Upper lobe of left lung (tissue), 6 donors: ENCODE measurements at regions not wholly inside any gene's neighbourhood (a gene's known extent, or its start where the extent isn't known, plus 50 kb on each side); places are given as distances from the start of the nearest gene placed in this dataset.

Experiments used
- ATAC-seq, 2 donors: fragments of 200-7000 bp; cut with Tn5 transposase; one replicate each; pipeline ENCODE4 v1.9.1; 2022; ENCODE audit warnings: mild to moderate bottlenecking in 2 of 2, moderate library complexity in 2 of 2; ENCODE audit not compliant: low FRiP score in 2 of 2
- DNase-seq, 2 donors: peaks; one replicate each; pipeline ENCODE4 v3.0.0-alpha.2; 2019 to 2020
- H3K27ac ChIP-seq, 4 donors: fragments of 200-600 bp; sonication (generic); one replicate each; pipeline ENCODE4 v1.5.1; 2016 to 2019
- H3K27me3 ChIP-seq, 4 donors: fragments of 200-600 bp; sonication (generic); one replicate each; pipeline ENCODE4 v1.5.1; 2017 to 2019
- H3K36me3 ChIP-seq, 4 donors: fragments of 200-600 bp; sonication (generic); one replicate each; pipeline ENCODE4 v1.5.1; 2016 to 2019
- H3K4me1 ChIP-seq, 4 donors: fragments of 200-600 bp; sonication (generic); one replicate each; pipeline ENCODE4 v1.5.1; 2018 to 2019
- H3K4me3 ChIP-seq, 4 donors: fragments of 200-600 bp; sonication (generic); one replicate each; pipeline ENCODE4 v1.5.1; 2017 to 2019; ENCODE audit warnings: mild to moderate bottlenecking in 2 of 4, moderate library complexity in 1 of 4
- H3K9me3 ChIP-seq, 4 donors: fragments of 200-600 bp; sonication (generic); one replicate each; pipeline ENCODE4 v1.5.1; 2018 to 2019
- EP300 ChIP-seq, 4 donors: sonication (generic); formaldehyde crosslinking; IDR thresholded peaks; one replicate each; pipeline ENCODE4 v1.5.1; 2017; ENCODE audit warnings: antibody characterized with exemption in 4 of 4, control low read depth in 2 of 4
- POLR2A ChIP-seq, 4 donors: fragments of 450-650 bp; IDR thresholded peaks; one replicate each; pipeline ENCODE4 v1.5.1; 2016 to 2017; ENCODE audit warnings: antibody characterized with exemption in 4 of 4, mild to moderate bottlenecking in 2 of 4
- POLR2AphosphoS5 ChIP-seq, 2 donors: sonication (generic); formaldehyde crosslinking; IDR thresholded peaks; one replicate each; pipeline ENCODE4 v1.5.1; 2017; ENCODE audit warnings: antibody characterized with exemption in 2 of 2
- WGBS, 2 donors: methylation state at CpG; one replicate each; pipeline ENCODE4 v1.1.5; 2017 to 2018; 5-methylcytosine and 5-hydroxymethylcytosine counted together
- TF ChIP-seq, protein P1 (sequence below), 6 experiments: fragments of 450-650 bp in 4 of 6; fragments of 200-600 bp in 2 of 6; sonication (generic) in 2 of 6; IDR thresholded peaks; one replicate each; pipeline ENCODE4 v1.5.1; 2016 to 2019; ENCODE audit warnings: antibody characterized with exemption in 6 of 6
- donor health status: DM: no; HTN: no; CAD: no; lungs with moderate emphysema.
- donor health status: DM: no; HTN: yes; CAD: no; lungs with severe emphysema.

DNA sequence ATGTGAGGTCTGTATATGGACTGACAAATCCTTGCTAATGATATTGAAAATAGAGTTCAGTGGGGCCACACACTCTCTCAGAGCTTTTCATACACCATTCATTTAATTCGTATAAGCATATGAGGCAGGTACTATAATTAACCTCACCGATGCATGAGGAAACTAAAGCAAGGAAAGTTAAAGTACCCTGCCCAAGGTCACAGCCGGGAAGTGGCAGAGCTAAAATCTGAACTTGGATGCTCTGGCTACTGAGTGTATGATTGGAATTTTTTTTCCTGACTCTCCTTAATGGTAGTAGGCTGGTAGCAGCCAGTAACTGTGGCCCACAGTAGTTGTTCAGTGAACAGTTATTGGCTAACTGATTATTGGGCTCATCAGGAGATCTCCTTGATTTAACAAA lies 135.3 kb downstream of the NUDT12 start:
- Histone ChIP-seq H3K9me3 (no peaks in the 10 kb centered on the region), H3K27me3 (no peaks in the 10 kb centered on the region), H3K4me3 (no peak overlapping the region), H3K27ac (no peak overlapping the region), H3K36me3 (no peaks in the 10 kb centered on the region), H3K4me1 (no peaks in the 10 kb centered on the region)
- ATAC-seq (no peak), DNase-seq (no peak)
- TF ChIP-seq EP300 (IDR thresholded peaks at IDR 0.05) = no peak
- TF ChIP-seq POLR2AphosphoS5 (IDR thresholded peaks at IDR 0.05) = no peak
- TF ChIP-seq POLR2A (IDR thresholded peaks at IDR 0.05) = no peak
- TF ChIP-seq, protein P1, sequence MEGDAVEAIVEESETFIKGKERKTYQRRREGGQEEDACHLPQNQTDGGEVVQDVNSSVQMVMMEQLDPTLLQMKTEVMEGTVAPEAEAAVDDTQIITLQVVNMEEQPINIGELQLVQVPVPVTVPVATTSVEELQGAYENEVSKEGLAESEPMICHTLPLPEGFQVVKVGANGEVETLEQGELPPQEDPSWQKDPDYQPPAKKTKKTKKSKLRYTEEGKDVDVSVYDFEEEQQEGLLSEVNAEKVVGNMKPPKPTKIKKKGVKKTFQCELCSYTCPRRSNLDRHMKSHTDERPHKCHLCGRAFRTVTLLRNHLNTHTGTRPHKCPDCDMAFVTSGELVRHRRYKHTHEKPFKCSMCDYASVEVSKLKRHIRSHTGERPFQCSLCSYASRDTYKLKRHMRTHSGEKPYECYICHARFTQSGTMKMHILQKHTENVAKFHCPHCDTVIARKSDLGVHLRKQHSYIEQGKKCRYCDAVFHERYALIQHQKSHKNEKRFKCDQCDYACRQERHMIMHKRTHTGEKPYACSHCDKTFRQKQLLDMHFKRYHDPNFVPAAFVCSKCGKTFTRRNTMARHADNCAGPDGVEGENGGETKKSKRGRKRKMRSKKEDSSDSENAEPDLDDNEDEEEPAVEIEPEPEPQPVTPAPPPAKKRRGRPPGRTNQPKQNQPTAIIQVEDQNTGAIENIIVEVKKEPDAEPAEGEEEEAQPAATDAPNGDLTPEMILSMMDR (IDR thresholded peaks at IDR 0.05) = no peak
- 74 to 90% methylated on average over 3 of the region's 3 CpGs for WGBS, 2 donors

DNA sequence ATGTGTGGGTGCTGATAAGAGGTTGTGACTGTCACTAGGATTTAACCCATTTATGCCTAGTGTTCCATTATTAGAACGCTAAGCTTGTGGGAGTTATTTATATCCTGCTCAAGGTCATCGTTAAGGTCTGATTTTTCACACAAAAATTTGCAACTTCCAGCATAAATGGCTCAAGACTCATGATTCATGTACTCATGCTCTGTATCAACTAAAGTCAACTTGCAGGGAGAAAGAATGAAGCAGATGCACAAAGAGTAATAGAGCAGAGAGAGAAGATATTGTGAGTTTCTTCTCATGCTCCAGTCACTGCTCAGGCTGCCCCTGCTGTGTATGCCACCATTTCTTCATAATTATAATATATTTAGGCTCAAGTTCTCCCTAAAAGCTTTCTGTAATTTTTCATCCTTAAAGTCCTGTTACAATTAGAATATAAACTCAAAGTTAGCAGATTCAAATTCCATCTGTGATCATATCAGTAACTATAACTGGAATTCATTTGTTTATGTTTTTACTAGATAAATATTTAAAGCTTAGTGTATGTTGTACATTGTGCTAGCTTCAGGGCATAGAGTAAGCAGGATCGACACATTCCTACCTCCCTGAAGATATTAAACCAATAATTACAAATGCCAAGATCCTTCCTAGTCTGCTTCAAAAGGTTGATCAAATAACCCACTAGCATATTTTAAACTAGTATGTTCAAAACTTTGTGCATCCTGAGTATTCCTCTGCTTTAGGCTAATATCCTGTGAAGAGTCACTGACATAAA lies 136.7 kb downstream of the NUDT12 start:
- DNase-seq (no peak), ATAC-seq (no peak)
- TF ChIP-seq, protein P1 (IDR thresholded peaks at IDR 0.05) = no peak
- TF ChIP-seq EP300 (IDR thresholded peaks at IDR 0.05) (no peak), POLR2A (IDR thresholded peaks at IDR 0.05) (no peak), POLR2AphosphoS5 (IDR thresholded peaks at IDR 0.05) (no peak)
- no peaks in the 10 kb centered on the region for H3K36me3 ChIP-seq
- no peaks in the 10 kb centered on the region for H3K9me3 ChIP-seq
- no peaks in the 10 kb centered on the region for H3K27me3 ChIP-seq
- H3K4me3 ChIP-seq = no peak overlapping the region
- 72 to 76% methylated on average over 3 of the region's 3 CpGs for WGBS, 2 donors
- H3K27ac ChIP-seq = no peak overlapping the region
- H3K4me1 ChIP-seq = no peaks in the 10 kb centered on the region

DNA sequence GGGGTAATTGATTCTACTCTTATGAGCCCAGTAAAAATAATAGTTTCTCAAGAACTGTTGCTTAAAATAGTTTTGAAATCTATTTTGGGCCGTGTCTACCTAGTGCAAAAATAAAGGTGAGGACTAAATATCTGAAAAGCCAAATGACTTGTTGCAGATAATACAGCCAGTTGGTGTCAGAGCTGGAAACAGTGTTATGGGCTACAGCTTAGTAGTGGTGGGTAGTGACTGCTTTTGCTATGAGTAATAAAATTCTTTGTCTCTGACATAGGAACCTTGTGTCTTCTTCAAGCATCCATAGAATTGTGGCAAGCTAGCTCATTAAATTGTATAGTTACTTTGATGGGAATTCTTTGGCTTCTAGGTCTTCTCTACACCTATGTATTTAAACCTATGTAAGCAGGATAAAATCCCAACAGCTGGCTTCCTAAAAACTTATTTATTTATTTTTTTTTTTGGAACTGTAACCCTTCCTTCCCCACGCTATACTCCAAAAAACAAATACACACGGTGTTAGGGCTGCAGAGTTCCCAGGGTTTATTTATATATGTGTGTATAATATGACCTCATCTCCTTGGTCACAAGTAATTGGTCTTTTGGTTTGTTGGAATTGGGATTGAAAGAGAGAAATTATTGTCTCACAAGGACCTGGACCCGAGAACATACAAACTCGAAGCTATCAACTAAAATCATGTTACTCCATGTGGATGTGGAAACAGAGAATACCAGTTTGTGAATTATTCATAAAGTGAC lies 138.0 kb downstream of the NUDT12 start:
- 76 to 80% methylated on average over 5 of the region's 5 CpGs for WGBS, 2 donors
- no peaks in the 10 kb centered on the region for H3K36me3 ChIP-seq
- H3K27ac ChIP-seq = no peak overlapping the region
- no peaks in the 10 kb centered on the region for H3K4me1 ChIP-seq
- H3K9me3 ChIP-seq = no peaks in the 10 kb centered on the region
- no peak overlapping the region for H3K4me3 ChIP-seq
- no peak for TF ChIP-seq EP300 (IDR thresholded peaks at IDR 0.05)
- TF ChIP-seq POLR2A (IDR thresholded peaks at IDR 0.05) = no peak
- TF ChIP-seq, protein P1 (IDR thresholded peaks at IDR 0.05) = no peak
- TF ChIP-seq POLR2AphosphoS5 (IDR thresholded peaks at IDR 0.05) = no peak
- no peak for ATAC-seq
- no peak for DNase-seq
- H3K27me3 ChIP-seq = no peaks in the 10 kb centered on the region

DNA sequence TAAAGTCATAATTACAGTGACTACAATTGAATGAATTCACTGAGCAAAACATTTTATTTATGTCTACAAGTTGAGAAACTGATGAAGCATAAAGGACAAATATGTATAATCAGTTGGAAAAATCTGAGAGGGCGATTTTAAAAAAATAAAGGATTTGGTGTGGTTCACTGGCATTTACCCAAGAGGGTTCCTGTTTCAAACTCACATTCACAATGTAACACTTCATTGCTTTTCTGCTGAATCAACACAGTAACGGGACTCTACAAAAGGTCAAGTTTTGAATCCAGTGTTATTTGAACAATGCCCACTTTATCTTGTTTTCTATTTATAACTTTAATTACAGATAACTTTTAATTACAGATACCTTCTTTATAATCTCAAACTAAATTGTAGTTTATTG lies 138.6 kb downstream of the NUDT12 start:
- no peak for DNase-seq
- H3K27ac ChIP-seq = no peak overlapping the region
- 27 to 40% methylated on average over 2 of the region's 2 CpGs for WGBS, 2 donors
- H3K36me3 ChIP-seq = no peaks in the 10 kb centered on the region
- no peak for ATAC-seq
- H3K4me1 ChIP-seq = no peaks in the 10 kb centered on the region
- H3K4me3 ChIP-seq = no peak overlapping the region
- no peaks in the 10 kb centered on the region for H3K27me3 ChIP-seq
- H3K9me3 ChIP-seq = no peaks in the 10 kb centered on the region
- TF ChIP-seq EP300 (IDR thresholded peaks at IDR 0.05) (no peak), POLR2AphosphoS5 (IDR thresholded peaks at IDR 0.05) (no peak), POLR2A (IDR thresholded peaks at IDR 0.05) (no peak)
- TF ChIP-seq, protein P1 (IDR thresholded peaks at IDR 0.05) = no peak
